Osteoblast (primary cell): ENCODE measurements at regions not wholly inside any gene's neighbourhood (a gene's known extent, or its start where the extent isn't known, plus 50 kb on each side); places are given as distances from the start of the nearest gene placed in this dataset.

Source experiments
- DNase-seq: peaks from one replicate; pipeline ENCODE4 v3.0.0; 2011; ENCODE audit warnings: low spot score, mixed read lengths; ENCODE audit not compliant: insufficient read length; ENCODE audit errors: missing footprints
- H2AFZ ChIP-seq: 2 replicates; pipeline ENCODE4 v1.6.0; 2011; ENCODE audit warnings: mild to moderate bottlenecking, low read length
- H3K27ac ChIP-seq: 2 replicates; pipeline ENCODE4 v1.5.1; 2011; ENCODE audit warnings: mild to moderate bottlenecking, low read depth, low read length, moderate library complexity
- H3K27me3 ChIP-seq: 2 replicates; pipeline ENCODE4 v1.6.0; 2012; ENCODE audit warnings: mild to moderate bottlenecking, control low read depth, inconsistent platforms, low read length, moderate library complexity; ENCODE audit not compliant: insufficient read depth
- H3K36me3 ChIP-seq: 2 replicates; pipeline ENCODE4 v1.5.1; 2011; ENCODE audit warnings: mild to moderate bottlenecking, low read length, control low read depth, moderate library complexity; ENCODE audit not compliant: insufficient read depth
- H3K4me1 ChIP-seq: 2 replicates; pipeline ENCODE4 v1.5.1; 2011; ENCODE audit warnings: mild to moderate bottlenecking, low read length, control low read depth, moderate library complexity; ENCODE audit not compliant: insufficient read depth
- H3K4me2 ChIP-seq: 2 replicates; pipeline ENCODE4 v1.6.0; 2011; ENCODE audit warnings: mild to moderate bottlenecking, low read length; ENCODE audit not compliant: insufficient read depth
- H3K4me3 ChIP-seq: fragments of 200-600 bp; sonication (generic); 3 replicates; pipeline ENCODE4 v1.5.1; 2012; ENCODE audit warnings: mild to moderate bottlenecking, low read length, inconsistent platforms; ENCODE audit not compliant: insufficient read depth
- H3K79me2 ChIP-seq: 2 replicates; pipeline ENCODE4 v1.6.0; 2012; ENCODE audit warnings: mild to moderate bottlenecking, low read length, control low read depth, inconsistent platforms; ENCODE audit not compliant: insufficient read depth
- H3K9me3 ChIP-seq: 2 replicates; pipeline ENCODE4 v1.5.1; 2011; ENCODE audit warnings: low read depth, low read length, control low read depth
- H4K20me1 ChIP-seq: 2 replicates; pipeline ENCODE4 v1.6.0; 2012; ENCODE audit warnings: mild to moderate bottlenecking, low read length, control low read depth; ENCODE audit not compliant: insufficient read depth
- TF ChIP-seq, protein P1 (sequence below): IDR thresholded peaks from 2 replicates; pipeline ENCODE4 v1.5.1; 2011; ENCODE audit warnings: mild to moderate bottlenecking, low read depth, low read length, moderate library complexity; ENCODE audit errors: extremely low read depth

DNA sequence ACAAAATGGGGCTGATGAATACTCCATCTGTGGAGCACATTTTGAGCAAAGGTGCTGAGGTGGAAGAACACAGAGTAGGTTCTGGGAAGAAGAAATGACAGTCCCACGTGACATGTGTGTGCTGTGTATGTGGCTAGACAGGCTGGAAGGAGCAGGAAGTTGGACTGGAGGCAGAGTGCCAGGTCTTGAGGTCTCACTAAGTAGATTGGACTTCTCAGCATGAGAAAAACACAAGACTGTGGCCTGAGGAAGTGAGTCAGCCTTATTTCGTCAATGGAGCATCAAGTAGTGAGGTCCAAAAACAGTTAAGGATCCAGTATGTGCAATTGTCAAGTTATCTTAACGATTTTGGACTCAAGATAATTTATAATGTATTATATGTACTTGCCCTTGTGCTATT, 736.5 kb downstream of the KCNJ2 start:
- H3K4me2 ChIP-seq = no peak overlapping the region

DNA sequence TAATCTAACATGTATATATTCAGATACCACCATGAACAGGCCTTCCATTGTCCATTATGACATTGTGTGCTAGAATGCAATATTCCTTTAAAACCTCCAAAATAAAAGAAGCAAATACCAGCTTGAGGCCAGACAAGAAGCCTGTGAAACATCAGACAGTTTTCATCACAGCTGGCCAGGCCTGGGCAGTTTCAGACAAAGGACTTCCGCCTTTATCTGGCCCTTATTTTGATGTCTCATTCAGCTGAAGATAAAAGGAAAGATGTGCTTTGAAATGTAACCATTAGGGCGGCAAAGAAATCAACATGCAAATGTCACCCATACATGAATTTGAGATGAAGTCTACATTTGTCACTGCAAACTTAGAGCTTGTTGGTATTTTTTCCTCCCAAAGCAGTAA, 737.5 kb downstream of the KCNJ2 start:
- Histone ChIP-seq H3K27me3 (no peaks in the 10 kb centered on the region), H3K27ac (peak overlapping the region; percentile 75), H3K4me2 (no peak overlapping the region), H3K79me2 (no peaks in the 10 kb centered on the region), H3K36me3 (no peaks in the 10 kb centered on the region), H2AFZ (peak overlapping the region; percentile 18), H3K9me3 (no peaks in the 10 kb centered on the region), H3K4me3 (no peak overlapping the region), H4K20me1 (no peaks in the 10 kb centered on the region), H3K4me1 (peaks cover 16% of the 10 kb centered on the region)
- DNase-seq = no peak
- TF ChIP-seq, protein P1, sequence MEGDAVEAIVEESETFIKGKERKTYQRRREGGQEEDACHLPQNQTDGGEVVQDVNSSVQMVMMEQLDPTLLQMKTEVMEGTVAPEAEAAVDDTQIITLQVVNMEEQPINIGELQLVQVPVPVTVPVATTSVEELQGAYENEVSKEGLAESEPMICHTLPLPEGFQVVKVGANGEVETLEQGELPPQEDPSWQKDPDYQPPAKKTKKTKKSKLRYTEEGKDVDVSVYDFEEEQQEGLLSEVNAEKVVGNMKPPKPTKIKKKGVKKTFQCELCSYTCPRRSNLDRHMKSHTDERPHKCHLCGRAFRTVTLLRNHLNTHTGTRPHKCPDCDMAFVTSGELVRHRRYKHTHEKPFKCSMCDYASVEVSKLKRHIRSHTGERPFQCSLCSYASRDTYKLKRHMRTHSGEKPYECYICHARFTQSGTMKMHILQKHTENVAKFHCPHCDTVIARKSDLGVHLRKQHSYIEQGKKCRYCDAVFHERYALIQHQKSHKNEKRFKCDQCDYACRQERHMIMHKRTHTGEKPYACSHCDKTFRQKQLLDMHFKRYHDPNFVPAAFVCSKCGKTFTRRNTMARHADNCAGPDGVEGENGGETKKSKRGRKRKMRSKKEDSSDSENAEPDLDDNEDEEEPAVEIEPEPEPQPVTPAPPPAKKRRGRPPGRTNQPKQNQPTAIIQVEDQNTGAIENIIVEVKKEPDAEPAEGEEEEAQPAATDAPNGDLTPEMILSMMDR = no peak

More for the DNA sequence above, 736.5 kb downstream of the KCNJ2 start:
- H2AFZ ChIP-seq = peak overlapping the region; percentile 40
- no peak overlapping the region for H3K4me3 ChIP-seq
- H3K9me3 ChIP-seq = no peaks in the 10 kb centered on the region
- DNase-seq = peak; percentile 52
- H4K20me1 ChIP-seq = no peaks in the 10 kb centered on the region
- no peaks in the 10 kb centered on the region for H3K36me3 ChIP-seq
- peaks cover 16% of the 10 kb centered on the region for H3K4me1 ChIP-seq
- H3K27ac ChIP-seq = peak overlapping the region; percentile 75
- TF ChIP-seq, protein P1 = no peak
- H3K79me2 ChIP-seq = no peaks in the 10 kb centered on the region
- no peaks in the 10 kb centered on the region for H3K27me3 ChIP-seq

DNA sequence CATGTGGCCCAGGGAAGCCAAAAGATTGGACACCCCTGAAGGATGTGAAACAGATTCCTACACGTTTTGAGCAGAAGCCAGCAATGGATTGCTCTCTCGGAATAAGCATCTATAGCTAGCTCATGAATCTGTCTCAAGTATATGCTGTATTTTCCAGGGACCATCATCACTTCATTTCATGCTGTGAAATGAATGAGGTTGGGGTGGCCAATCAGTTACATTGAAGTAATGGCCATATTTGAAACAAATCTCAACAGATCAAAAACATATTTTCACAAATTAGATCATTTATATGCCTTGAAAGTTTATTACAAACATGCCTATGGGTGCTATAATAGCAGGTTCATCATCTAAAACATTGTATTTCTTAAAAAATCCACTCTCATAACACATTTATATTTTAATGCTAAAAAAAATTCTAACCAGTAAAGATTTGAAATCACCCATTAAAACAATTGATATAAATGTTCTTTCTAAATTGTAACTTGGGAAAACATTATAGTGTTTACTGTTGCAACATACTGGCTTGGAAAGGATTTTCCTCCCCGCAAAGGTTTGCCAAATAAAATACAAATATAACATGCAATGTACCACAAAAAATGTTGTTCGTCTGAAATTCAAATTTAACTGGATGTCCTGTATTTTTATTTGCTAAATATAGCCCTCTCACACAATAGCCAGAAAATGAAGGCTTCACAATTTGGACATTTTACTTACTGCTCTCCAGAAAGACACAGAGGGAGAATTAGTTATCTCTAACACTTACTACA, 743.6 kb downstream of the KCNJ2 start:
- H2AFZ ChIP-seq = peak overlapping the region; percentile 17
- H3K27ac ChIP-seq = peak overlapping the region; percentile 73
- DNase-seq = no peak

DNA sequence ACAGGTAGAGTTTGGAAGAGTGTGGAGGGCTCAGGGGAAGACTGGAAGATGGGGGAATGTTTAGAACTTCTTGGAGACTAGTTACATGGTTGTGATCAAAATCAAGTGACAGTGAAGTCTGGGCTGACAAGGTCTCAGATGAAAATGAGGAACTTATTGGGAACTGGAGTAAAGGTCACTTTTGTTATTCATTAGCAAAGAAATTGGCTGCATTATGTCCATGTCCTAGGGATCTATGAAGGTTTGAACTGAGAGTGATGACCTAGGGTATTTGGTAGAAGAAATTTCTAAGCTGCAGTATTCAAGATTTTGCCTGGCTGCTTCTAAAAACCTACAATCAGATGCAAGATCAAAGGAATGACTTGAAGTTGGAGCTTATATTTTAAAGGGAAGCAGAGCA, 747.1 kb downstream of the KCNJ2 start:
- DNase-seq = no peak
- Histone ChIP-seq H2AFZ (no peak overlapping the region), H3K36me3 (no peaks in the 10 kb centered on the region), H3K9me3 (no peaks in the 10 kb centered on the region), H3K4me3 (no peak overlapping the region), H3K27ac (no peak overlapping the region), H3K27me3 (no peaks in the 10 kb centered on the region), H3K4me2 (no peak overlapping the region), H3K79me2 (no peaks in the 10 kb centered on the region), H3K4me1 (peaks cover 8% of the 10 kb centered on the region), H4K20me1 (no peaks in the 10 kb centered on the region)
- TF ChIP-seq, protein P1 = no peak

More for the DNA sequence above, 743.6 kb downstream of the KCNJ2 start:
- Histone ChIP-seq H3K4me1 (peaks cover 8% of the 10 kb centered on the region), H3K4me2 (peak overlapping the region; percentile 66), H4K20me1 (no peaks in the 10 kb centered on the region), H3K27me3 (no peaks in the 10 kb centered on the region), H3K4me3 (no peak overlapping the region), H3K36me3 (no peaks in the 10 kb centered on the region), H3K79me2 (no peaks in the 10 kb centered on the region), H3K9me3 (no peaks in the 10 kb centered on the region)
- TF ChIP-seq, protein P1 = no peak
